H9 (cell line): ENCODE measurements at regions not wholly inside any gene's neighbourhood (a gene's known extent, or its start where the extent isn't known, plus 50 kb on each side); places are given as distances from the start of the nearest gene placed in this dataset.

ENCODE experiments used
- DNase-seq: peaks from one replicate; pipeline ENCODE4 v3.0.0-alpha.2; 2017
- H2AFZ ChIP-seq: one replicate; pipeline ENCODE4 v1.6.1; 2013; ENCODE audit warnings: mild to moderate bottlenecking, low read length, control low read depth, moderate library complexity
- H2AK5ac ChIP-seq: 2 replicates; pipeline ENCODE4 v1.6.1; 2013; ENCODE audit warnings: low read length, control low read depth, mixed read lengths; ENCODE audit not compliant: insufficient read length
- H2BK120ac ChIP-seq: one replicate; pipeline ENCODE4 v1.6.1; 2013; ENCODE audit warnings: low read depth, mild to moderate bottlenecking, low read length, control low read depth, inconsistent platforms; ENCODE audit not compliant: poor library complexity, severe bottlenecking
- H2BK12ac ChIP-seq: 2 replicates; pipeline ENCODE4 v1.6.1; 2013; ENCODE audit warnings: low read length, control low read depth, mixed read lengths, low read depth; ENCODE audit not compliant: insufficient read length
- H2BK15ac ChIP-seq: 2 replicates; pipeline ENCODE4 v1.6.1; 2013; ENCODE audit warnings: low read depth, low read length, control low read depth
- H2BK20ac ChIP-seq: one replicate; pipeline ENCODE4 v1.6.1; 2013; ENCODE audit warnings: low read depth, mild to moderate bottlenecking, low read length, control low read depth, inconsistent platforms; ENCODE audit not compliant: poor library complexity, severe bottlenecking
- H2BK5ac ChIP-seq: 2 replicates; pipeline ENCODE4 v1.6.1; 2013; ENCODE audit warnings: low read length, control low read depth, mixed read lengths; ENCODE audit not compliant: insufficient read length
- H3K14ac ChIP-seq: 2 replicates; pipeline ENCODE4 v1.6.1; 2013; ENCODE audit warnings: low read length, control low read depth; ENCODE audit not compliant: insufficient read depth
- H3K18ac ChIP-seq: 2 replicates; pipeline ENCODE4 v1.6.1; 2013; ENCODE audit warnings: low read depth, mild to moderate bottlenecking, mixed read lengths, low read length, control low read depth; ENCODE audit not compliant: insufficient read length
- H3K23ac ChIP-seq: 2 replicates; pipeline ENCODE4 v1.6.1; 2013; ENCODE audit warnings: low read length, control low read depth, mixed read lengths, low read depth; ENCODE audit not compliant: insufficient read length
- H3K23me2 ChIP-seq: 2 replicates; pipeline ENCODE4 v1.6.1; 2013; ENCODE audit warnings: low read depth, mild to moderate bottlenecking, mixed read lengths, low read length, control low read depth; ENCODE audit not compliant: insufficient read length, poor library complexity, severe bottlenecking
- H3K27ac ChIP-seq: 2 replicates; pipeline ENCODE4 v1.5.1; 2013; ENCODE audit warnings: low read length, control low read depth, mixed read lengths, low read depth; ENCODE audit not compliant: insufficient read length
- H3K27me3 ChIP-seq: 2 replicates; pipeline ENCODE4 v1.6.1; 2013; ENCODE audit warnings: low read length, control low read depth, inconsistent platforms; ENCODE audit not compliant: insufficient read depth
- H3K4ac ChIP-seq: 2 replicates; pipeline ENCODE4 v1.6.1; 2013; ENCODE audit warnings: low read depth, mild to moderate bottlenecking, control low read depth, inconsistent platforms, low read length, moderate library complexity
- H3K4me1 ChIP-seq: 2 replicates; pipeline ENCODE4 v1.6.1; 2013; ENCODE audit warnings: low read length, control low read depth, inconsistent platforms; ENCODE audit not compliant: insufficient read depth
- H3K4me2 ChIP-seq: 2 replicates; pipeline ENCODE4 v1.6.1; 2013; ENCODE audit warnings: low read length, control low read depth, mixed read lengths; ENCODE audit not compliant: insufficient read length, insufficient read depth
- H3K56ac ChIP-seq: 2 replicates; pipeline ENCODE4 v1.6.1; 2013; ENCODE audit warnings: low read depth, mild to moderate bottlenecking, mixed read lengths, low read length, control low read depth; ENCODE audit not compliant: insufficient read length
- H3K79me1 ChIP-seq: 2 replicates; pipeline ENCODE4 v1.6.1; 2013; ENCODE audit warnings: low read depth, mild to moderate bottlenecking, moderate library complexity, low read length, control low read depth, inconsistent platforms; ENCODE audit not compliant: insufficient read depth, poor library complexity, severe bottlenecking
- H3K79me2 ChIP-seq: 2 replicates; pipeline ENCODE4 v1.6.1; 2013; ENCODE audit warnings: low read length, control low read depth, inconsistent platforms; ENCODE audit not compliant: insufficient read depth
- H3K9ac ChIP-seq: 2 replicates; pipeline ENCODE4 v1.6.1; 2013; ENCODE audit warnings: low read length, control low read depth, mixed read lengths; ENCODE audit not compliant: insufficient read length; ENCODE audit errors: extremely low read depth
- H3K9me3 ChIP-seq: one replicate; pipeline ENCODE4 v1.6.1; 2013; ENCODE audit warnings: low read depth, low read length, inconsistent platforms; ENCODE audit not compliant: control insufficient read depth
- H3T11ph ChIP-seq: one replicate; pipeline ENCODE4 v1.6.1; 2013; ENCODE audit warnings: mild to moderate bottlenecking, low read length, control low read depth, inconsistent platforms
- H4K20me1 ChIP-seq: one replicate; pipeline ENCODE4 v1.6.1; 2013; ENCODE audit not compliant: control insufficient read depth, insufficient read length, insufficient read depth
- H4K5ac ChIP-seq: 2 replicates; pipeline ENCODE4 v1.6.1; 2013; ENCODE audit warnings: low read depth, mild to moderate bottlenecking, mixed read lengths, low read length, control low read depth; ENCODE audit not compliant: insufficient read length
- H4K8ac ChIP-seq: replicated peaks from 2 replicates; pipeline ENCODE4 v1.6.1; 2013; ENCODE audit warnings: low read length, control low read depth, mixed read lengths, low read depth; ENCODE audit not compliant: insufficient read length
- H4K91ac ChIP-seq: 2 replicates; pipeline ENCODE4 v1.6.1; 2013; ENCODE audit warnings: low read depth, mild to moderate bottlenecking, moderate library complexity, mixed read lengths, low read length, control low read depth; ENCODE audit not compliant: insufficient read length
- H3K27ac Mint-ChIP-seq, 3 experiments: 2 replicates in 2 of 3; 3 replicates in 1 of 3; pipeline ENCODE4 v1.8.0; 2020 to 2021; ENCODE audit warnings: mixed read lengths in 3 of 3, mild to moderate bottlenecking in 1 of 3, moderate library complexity in 1 of 3
- H3K27me3 Mint-ChIP-seq: 2 replicates; pipeline ENCODE4 v1.8.0; 2021; ENCODE audit warnings: low read depth, mild to moderate bottlenecking, moderate library complexity, mixed read lengths
- H3K36me3 Mint-ChIP-seq, 3 experiments: 2 replicates in 2 of 3; 3 replicates in 1 of 3; pipeline ENCODE4 v1.8.0; 2020 to 2021; ENCODE audit warnings: low read depth in 3 of 3, mixed read lengths in 3 of 3; ENCODE audit not compliant: insufficient read depth in 1 of 3
- H3K4me1 Mint-ChIP-seq, 2 experiments: 2 replicates each; pipeline ENCODE4 v1.8.0; 2020; ENCODE audit warnings: mixed read lengths in 2 of 2
- H3K4me3 Mint-ChIP-seq, 2 experiments: 2 replicates in 1 of 2; 3 replicates in 1 of 2; pipeline ENCODE4 v1.8.0; 2020 to 2021; ENCODE audit warnings: mild to moderate bottlenecking in 2 of 2, mixed read lengths in 2 of 2, moderate library complexity in 1 of 2
- H3K9me3 Mint-ChIP-seq, 2 experiments: 2 replicates in 1 of 2; 3 replicates in 1 of 2; pipeline ENCODE4 v1.8.0; 2020; ENCODE audit warnings: mild to moderate bottlenecking in 2 of 2, mixed read lengths in 2 of 2, moderate library complexity in 1 of 2
- WGBS: extraction: QIAGEN DNeasy Blood & Tissue Kit; methylation state at CpG from one replicate; pipeline ENCODE4 v1.1.7; 2013; ENCODE audit warnings: missing lambda C conversion rate, low lambda C conversion rate, mixed read lengths; ENCODE audit not compliant: insufficient read length; ENCODE audit errors: extremely low coverage; 5-methylcytosine and 5-hydroxymethylcytosine counted together
- TF ChIP-seq, protein P1 (sequence below): fragments of 200-600 bp; sonication (generic); conservative IDR thresholded peaks from 3 replicates; pipeline ENCODE4 v1.8.0; 2021; ENCODE audit warnings: antibody characterized with exemption, mild to moderate bottlenecking

DNA sequence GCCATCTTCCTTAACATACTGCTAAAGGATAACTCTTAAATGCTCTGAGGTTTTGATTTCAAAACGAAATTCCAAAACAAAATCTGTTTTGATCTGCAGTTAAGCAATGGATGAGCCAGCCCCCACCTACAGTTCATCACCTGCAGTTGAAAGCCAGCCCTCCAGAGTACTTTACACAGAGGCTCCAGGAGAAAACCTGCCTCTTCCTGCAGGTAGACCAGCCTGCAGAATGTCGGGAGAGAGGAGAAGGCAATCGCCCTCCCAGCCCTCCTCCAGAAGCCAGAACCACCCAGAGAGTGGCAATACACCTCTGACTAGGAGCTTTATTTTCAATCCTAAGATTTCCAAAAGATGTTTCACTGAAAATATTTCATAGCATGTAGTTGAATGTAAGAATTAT, 798.1 kb downstream of the GATA3 start:
- Histone ChIP-seq H2BK20ac (no peak overlapping the region), H3K18ac (no peak overlapping the region), H3K79me2 (no peaks in the 10 kb centered on the region), H2AFZ (no peak overlapping the region), H4K5ac (no peak overlapping the region), H3K27ac (no peak overlapping the region), H4K20me1 (no peaks in the 10 kb centered on the region), H2AK5ac (no peak overlapping the region), H3K4me1 (no peaks in the 10 kb centered on the region), H3K23me2 (no peaks in the 10 kb centered on the region), H3K4ac (no peak overlapping the region), H3K4me2 (no peak overlapping the region), H2BK15ac (no peak overlapping the region), H3K9me3 (no peaks in the 10 kb centered on the region), H4K91ac (no peak overlapping the region), H4K8ac (no peak overlapping the region), H2BK5ac (no peak overlapping the region), H3T11ph (no peak overlapping the region), H3K27me3 (no peaks in the 10 kb centered on the region), H2BK12ac (no peak overlapping the region), H3K23ac (no peak overlapping the region), H3K79me1 (no peaks in the 10 kb centered on the region), H3K9ac (no peak overlapping the region), H2BK120ac (no peak overlapping the region), H3K56ac (no peak overlapping the region), H3K14ac (no peak overlapping the region)
- Mint-ChIP-seq H3K4me1 (no peaks in the 10 kb centered on the region), H3K27me3 (peaks cover 25% of the 10 kb centered on the region), H3K9me3 (no peaks in the 10 kb centered on the region), H3K4me3 (no peak overlapping the region), H3K27ac (no peak overlapping the region), H3K36me3 (no peaks in the 10 kb centered on the region)
- WGBS, result no CpG with 5 or more reads among the region's 3 CpGs
- peak; percentile 27 for DNase-seq
- TF ChIP-seq, protein P1, sequence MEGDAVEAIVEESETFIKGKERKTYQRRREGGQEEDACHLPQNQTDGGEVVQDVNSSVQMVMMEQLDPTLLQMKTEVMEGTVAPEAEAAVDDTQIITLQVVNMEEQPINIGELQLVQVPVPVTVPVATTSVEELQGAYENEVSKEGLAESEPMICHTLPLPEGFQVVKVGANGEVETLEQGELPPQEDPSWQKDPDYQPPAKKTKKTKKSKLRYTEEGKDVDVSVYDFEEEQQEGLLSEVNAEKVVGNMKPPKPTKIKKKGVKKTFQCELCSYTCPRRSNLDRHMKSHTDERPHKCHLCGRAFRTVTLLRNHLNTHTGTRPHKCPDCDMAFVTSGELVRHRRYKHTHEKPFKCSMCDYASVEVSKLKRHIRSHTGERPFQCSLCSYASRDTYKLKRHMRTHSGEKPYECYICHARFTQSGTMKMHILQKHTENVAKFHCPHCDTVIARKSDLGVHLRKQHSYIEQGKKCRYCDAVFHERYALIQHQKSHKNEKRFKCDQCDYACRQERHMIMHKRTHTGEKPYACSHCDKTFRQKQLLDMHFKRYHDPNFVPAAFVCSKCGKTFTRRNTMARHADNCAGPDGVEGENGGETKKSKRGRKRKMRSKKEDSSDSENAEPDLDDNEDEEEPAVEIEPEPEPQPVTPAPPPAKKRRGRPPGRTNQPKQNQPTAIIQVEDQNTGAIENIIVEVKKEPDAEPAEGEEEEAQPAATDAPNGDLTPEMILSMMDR, result no peak
